A673 (cell line): ENCODE measurements at regions not wholly inside any gene's neighbourhood (a gene's known extent, or its start where the extent isn't known, plus 50 kb on each side); places are given as distances from the start of the nearest gene placed in this dataset.

Source experiments
- BruUV-seq: library from RNA; stranded (reverse); fragments of 400-500 nt; replicated peaks from 2 replicates; lab custom pipeline; 2021; lab: Mats Ljungman, UMichigan
- CTCF ChIA-PET: fragments of 300-600 bp; sonication (Branson Sonifier 250); formaldehyde crosslinking; loops from one replicate; lab custom pipeline; 2022; ENCODE audit warnings: antibody characterized with exemption; lab: Charles Lee
- POLR2A ChIA-PET: fragments of 300-600 bp; sonication (Branson Sonifier 250); formaldehyde crosslinking; loops from one replicate; lab custom pipeline; 2022; ENCODE audit warnings: antibody characterized with exemption; ENCODE audit not compliant: low non-redundant PET; lab: Charles Lee
- DNase-seq: peaks from one replicate; pipeline ENCODE4 v3.0.0-alpha.2; 2015; ENCODE audit warnings: low spot score
- H3K27ac ChIP-seq: fragments of 200-600 bp; sonication (generic); 2 replicates; pipeline ENCODE4 v1.5.1; 2016; ENCODE audit warnings: mixed run types, low read depth, mild to moderate bottlenecking, mixed read lengths, antibody characterized with exemption, low read length; ENCODE audit not compliant: poor library complexity, severe bottlenecking
- H3K27me3 ChIP-seq: fragments of 200-600 bp; sonication (generic); replicated peaks from 2 replicates; pipeline ENCODE4 v1.6.1; 2017; ENCODE audit warnings: mixed run types, low read depth, mild to moderate bottlenecking, mixed read lengths, antibody characterized with exemption, low read length; ENCODE audit not compliant: insufficient read depth, poor library complexity
- H3K36me3 ChIP-seq: fragments of 200-600 bp; sonication (generic); 2 replicates; pipeline ENCODE4 v1.6.1; 2016; ENCODE audit warnings: mixed run types, mild to moderate bottlenecking, mixed read lengths, antibody characterized with exemption, low read length; ENCODE audit not compliant: insufficient read depth, poor library complexity, severe bottlenecking
- H3K4me1 ChIP-seq: fragments of 200-600 bp; sonication (generic); 2 replicates; pipeline ENCODE4 v1.6.1; 2017; ENCODE audit warnings: mixed run types, mild to moderate bottlenecking, mixed read lengths, antibody characterized with exemption, low read length; ENCODE audit not compliant: insufficient read depth, poor library complexity, severe bottlenecking
- H3K4me3 ChIP-seq: fragments of 200-600 bp; sonication (generic); 2 replicates; pipeline ENCODE4 v1.5.1; 2016; ENCODE audit warnings: low read depth, mixed run types, mild to moderate bottlenecking, mixed read lengths, low read length; ENCODE audit not compliant: poor library complexity, severe bottlenecking
- H3K9me3 ChIP-seq: fragments of 200-600 bp; sonication (generic); 2 replicates; pipeline ENCODE4 v1.6.1; 2016; ENCODE audit warnings: mixed run types, low read depth, mild to moderate bottlenecking, mixed read lengths, antibody characterized with exemption, low read length; ENCODE audit not compliant: poor library complexity, severe bottlenecking
- CTCF ChIP-seq: fragments of 300-800, 200-600 bp; sonication (generic); conservative IDR thresholded peaks from 2 replicates; pipeline ENCODE4 v1.5.1; 2017; ENCODE audit warnings: low read depth, mild to moderate bottlenecking, antibody characterized with exemption, low read length, moderate library complexity, mixed read lengths
- EZH2 ChIP-seq: fragments of 200-600 bp; sonication (generic); IDR thresholded peaks from 2 replicates; pipeline ENCODE4 v1.6.1; 2017; ENCODE audit warnings: borderline replicate concordance, low read depth, mild to moderate bottlenecking, mixed read lengths, antibody characterized with exemption, low read length; ENCODE audit not compliant: poor library complexity, severe bottlenecking
- intact Hi-C: fragments of 100-400 bp; cut with micrococcal nuclease; formaldehyde crosslinking; loops from one replicate; pipeline ENCODE4 v1.10.0; 2022; ENCODE audit not compliant: unreplicated experiment

- H3K9me3 ChIP-seq: peaks cover 12% of the 10 kb centered on the region
- no peaks in the 10 kb centered on the region for H3K4me1 ChIP-seq
- POLR2A ChIA-PET: no interaction called here
- BruUV-seq: no TSS peak
- no peak overlapping the region for H3K4me3 ChIP-seq
- no peaks in the 10 kb centered on the region for H3K36me3 ChIP-seq
- H3K27me3 ChIP-seq: peaks cover 31% of the 10 kb centered on the region
- no peak for DNase-seq
- intact Hi-C loops: no loop called here
- H3K27ac ChIP-seq: no peak overlapping the region
- CTCF ChIA-PET: no interaction called here
- TF ChIP-seq EZH2 (no peak), CTCF (no peak)
Measured at GRCh38 chr11:26828288-26828687, 106.4 kb upstream of the SLC5A12 start.

GRCh38 chr11:26830218-26830617 is 108.4 kb upstream of the SLC5A12 start:
- no peak for DNase-seq
- Histone ChIP-seq H3K27me3 (peaks cover 36% of the 10 kb centered on the region), H3K4me3 (no peak overlapping the region), H3K9me3 (no peaks in the 10 kb centered on the region), H3K36me3 (no peaks in the 10 kb centered on the region), H3K4me1 (no peaks in the 10 kb centered on the region), H3K27ac (no peak overlapping the region)
- BruUV-seq: no TSS peak
- TF ChIP-seq EZH2 (no peak), CTCF (no peak)
- ChIA-PET CTCF (no interaction called here), POLR2A (no interaction called here)
- intact Hi-C loops: no loop called here

GRCh38 chr11:26830757-26831156 is 108.9 kb upstream of the SLC5A12 start:
- TF ChIP-seq CTCF (no peak), EZH2 (no peak)
- ChIA-PET POLR2A (interaction anchor here (0.5 kb wide), 1 partner anchor 1612 kb away, joined by 3 read pairs; no protein-coding TSS in a partner anchor), CTCF (no interaction called here)

More at GRCh38 chr11:26830757-26831156, 108.9 kb upstream of the SLC5A12 start:
- DNase-seq: no peak
- Histone ChIP-seq H3K36me3 (no peaks in the 10 kb centered on the region), H3K4me3 (no peak overlapping the region), H3K27ac (no peak overlapping the region), H3K27me3 (peaks cover 36% of the 10 kb centered on the region), H3K9me3 (no peaks in the 10 kb centered on the region), H3K4me1 (no peaks in the 10 kb centered on the region)
- no TSS peak for BruUV-seq
- intact Hi-C loops: no loop called here
